H1 (cell line): ENCODE measurements at regions not wholly inside any gene's neighbourhood (a gene's known extent, or its start where the extent isn't known, plus 50 kb on each side); places are given as distances from the start of the nearest gene placed in this dataset.
A peak's percentile ranks its signal among the peaks of the same experiment; 100 is the strongest.

ENCODE experiments used
- CTCF ChIA-PET: fragments of 300-600 bp; sonication (Branson Sonifier 250); formaldehyde crosslinking; loops from one replicate; lab custom pipeline; 2021; ENCODE audit not compliant: partially characterized antibody; lab: Charles Lee
- POLR2A ChIA-PET: fragments of 300-600 bp; sonication (Branson Sonifier 250); formaldehyde crosslinking; loops from one replicate; lab custom pipeline; 2021; ENCODE audit warnings: inconsistent platforms; ENCODE audit not compliant: partially characterized antibody; lab: Charles Lee
- DNase-seq, 2 experiments: peaks; one replicate each; pipeline versions ENCODE4 v3.0.0 to v3.0.0-alpha.2; 2010 to 2022; ENCODE audit warnings: low spot score in 2 of 2, low read depth in 1 of 2, mixed read lengths in 1 of 2
- FAIRE-seq: peaks from 2 replicates; lab custom pipeline; 2011; peaks lifted over from hg19 to GRCh38; lab: Jason Lieb, UNC
- H2AFZ ChIP-seq: 2 replicates; pipeline ENCODE4 v1.8.1; 2012; ENCODE audit warnings: low read length, inconsistent platforms
- H2AK5ac ChIP-seq: 2 replicates; pipeline ENCODE4 v1.6.1; 2013; ENCODE audit warnings: low read depth, low read length
- H2BK120ac ChIP-seq: replicated peaks from 2 replicates; pipeline ENCODE3; 2013; ENCODE audit warnings: low read depth, low read length, inconsistent platforms
- H2BK12ac ChIP-seq: 2 replicates; pipeline ENCODE4 v1.6.1; 2013; ENCODE audit warnings: low read depth, low read length
- H2BK15ac ChIP-seq: 2 replicates; pipeline ENCODE4 v1.6.1; 2013; ENCODE audit warnings: low read length
- H2BK20ac ChIP-seq: 2 replicates; pipeline ENCODE4 v1.6.1; 2013; ENCODE audit warnings: low read length
- H2BK5ac ChIP-seq: 2 replicates; pipeline ENCODE4 v1.6.1; 2013; ENCODE audit warnings: low read depth, low read length
- H3K14ac ChIP-seq: 2 replicates; pipeline ENCODE4 v1.6.1; 2013; ENCODE audit warnings: inconsistent platforms; ENCODE audit not compliant: insufficient read length
- H3K18ac ChIP-seq: 2 replicates; pipeline ENCODE4 v1.6.1; 2013; ENCODE audit warnings: low read length; ENCODE audit errors: extremely low read depth
- H3K23ac ChIP-seq: 2 replicates; pipeline ENCODE4 v1.6.1; 2013; ENCODE audit warnings: inconsistent platforms; ENCODE audit not compliant: insufficient read length
- H3K23me2 ChIP-seq: 2 replicates; pipeline ENCODE4 v1.6.1; 2013; ENCODE audit warnings: low read depth, low read length
- H3K27ac ChIP-seq: 2 replicates; pipeline ENCODE4 v1.6.1; 2011; ENCODE audit warnings: low read depth, low read length, inconsistent platforms
- H3K27me3 ChIP-seq, 4 experiments: replicated peaks in 1 of 4; 1 replicate in 1 of 4; 2 replicates in 3 of 4; pipeline versions ENCODE4 v1.6.1 to v1.8.1; 2011 to 2013; ENCODE audit warnings: low read length in 3 of 4, mild to moderate bottlenecking in 3 of 4, inconsistent platforms in 2 of 4, mixed read lengths in 2 of 4, moderate library complexity in 1 of 4; ENCODE audit not compliant: control insufficient read depth in 3 of 4, insufficient read depth in 3 of 4; ENCODE audit errors: extremely low read depth in 1 of 4
- H3K36me3 ChIP-seq, 4 experiments: 2 replicates each; pipeline versions ENCODE4 v1.6.1 to v1.8.1; 2011 to 2013; ENCODE audit warnings: mild to moderate bottlenecking in 4 of 4, low read length in 3 of 4, moderate library complexity in 2 of 4, control low read depth in 1 of 4, inconsistent platforms in 1 of 4; ENCODE audit not compliant: insufficient read depth in 4 of 4, control insufficient read depth in 2 of 4
- H3K4ac ChIP-seq: replicated peaks from 2 replicates; pipeline ENCODE3; 2013; ENCODE audit warnings: low read length, low read depth, mixed read lengths, inconsistent platforms; ENCODE audit not compliant: insufficient read length
- H3K4me1 ChIP-seq, 4 experiments: replicated peaks in 1 of 4; 1 replicate in 1 of 4; 2 replicates in 3 of 4; pipeline versions ENCODE4 v1.6.1 to v1.8.1; 2011 to 2013; ENCODE audit warnings: low read length in 3 of 4, inconsistent platforms in 2 of 4, mixed read lengths in 1 of 4; ENCODE audit not compliant: insufficient read depth in 4 of 4, control insufficient read depth in 3 of 4
- H3K4me2 ChIP-seq, 2 experiments: 2 replicates each; pipeline versions ENCODE4 v1.6.1 to v1.8.1; 2011 to 2013; ENCODE audit warnings: low read depth in 2 of 2, low read length in 2 of 2, control low read depth in 1 of 2, inconsistent platforms in 1 of 2, mild to moderate bottlenecking in 1 of 2; ENCODE audit not compliant: insufficient read depth in 1 of 2
- H3K4me3 ChIP-seq, 4 experiments: fragments of 200-600, 300-600 bp in 1 of 4; sonication (generic), shearing (Covaris generic), sonication (Bioruptor Twin) in 1 of 4; 2 replicates each; pipeline versions ENCODE4 v1.5.1 to v1.8.1; 2011 to 2016; ENCODE audit warnings: low read length in 4 of 4, low read depth in 3 of 4, control low read depth in 2 of 4, inconsistent platforms in 2 of 4, mild to moderate bottlenecking in 2 of 4, mixed read lengths in 1 of 4, moderate library complexity in 1 of 4; ENCODE audit not compliant: insufficient read depth in 2 of 4; ENCODE audit errors: extremely low read depth in 1 of 4
- H3K56ac ChIP-seq: replicated peaks from 2 replicates; pipeline ENCODE3; 2013; ENCODE audit warnings: low read depth, mild to moderate bottlenecking, mixed read lengths, low read length, inconsistent platforms; ENCODE audit not compliant: insufficient read length
- H3K79me1 ChIP-seq: 2 replicates; pipeline ENCODE4 v1.6.1; 2013; ENCODE audit warnings: low read depth, low read length, control low read depth
- H3K79me2 ChIP-seq, 2 experiments: 2 replicates each; pipeline versions ENCODE4 v1.6.1 to v1.8.1; 2012 to 2013; ENCODE audit warnings: low read length in 2 of 2, mild to moderate bottlenecking in 2 of 2, inconsistent platforms in 1 of 2; ENCODE audit not compliant: insufficient read depth in 2 of 2, control insufficient read depth in 1 of 2
- H3K9ac ChIP-seq, 4 experiments: replicated peaks in 1 of 4; 1 replicate in 1 of 4; 2 replicates in 3 of 4; pipeline versions ENCODE4 v1.6.1 to v1.8.1; 2011 to 2013; ENCODE audit warnings: low read depth in 3 of 4, low read length in 3 of 4, control low read depth in 2 of 4, mild to moderate bottlenecking in 2 of 4, moderate library complexity in 2 of 4, inconsistent platforms in 1 of 4; ENCODE audit errors: extremely low read depth in 1 of 4
- H3K9me3 ChIP-seq, 2 experiments: 2 replicates each; pipeline versions ENCODE4 v1.6.1 to v1.8.1; 2012 to 2013; ENCODE audit warnings: mild to moderate bottlenecking in 2 of 2, moderate library complexity in 2 of 2, control low read depth in 1 of 2, inconsistent platforms in 1 of 2, low read depth in 1 of 2, low read length in 1 of 2, mixed read lengths in 1 of 2; ENCODE audit not compliant: insufficient read depth in 2 of 2
- H4K20me1 ChIP-seq, 2 experiments: replicated peaks in 1 of 2; 2 replicates each; pipeline versions ENCODE3 to v1.8.1; 2011 to 2013; ENCODE audit warnings: inconsistent platforms in 2 of 2, low read length in 2 of 2, mild to moderate bottlenecking in 1 of 2; ENCODE audit not compliant: insufficient read depth in 2 of 2, control insufficient read depth in 1 of 2
- H4K5ac ChIP-seq: 2 replicates; pipeline ENCODE4 v1.6.1; 2013; ENCODE audit warnings: low read length, low read depth, mixed read lengths, inconsistent platforms; ENCODE audit not compliant: insufficient read length
- H4K8ac ChIP-seq: 2 replicates; pipeline ENCODE4 v1.8.0; 2013; ENCODE audit warnings: mild to moderate bottlenecking, moderate library complexity, low read length, inconsistent platforms; ENCODE audit not compliant: insufficient read depth; ENCODE audit errors: extremely low read depth
- H4K91ac ChIP-seq: replicated peaks from 2 replicates; pipeline ENCODE3; 2013; ENCODE audit warnings: low read length, mixed read lengths, inconsistent platforms; ENCODE audit not compliant: insufficient read length
- ASH2L ChIP-seq: fragments of 200-600, 300-600 bp; sonication (generic); IDR thresholded peaks from one replicate; pipeline ENCODE4 v1.7.1; 2017; ENCODE audit warnings: low read length
- BCL11A ChIP-seq, 2 experiments: IDR thresholded peaks; one replicate each; pipeline ENCODE4 v1.6.1; 2011; ENCODE audit warnings: low read depth in 2 of 2, low read length in 2 of 2, mild to moderate bottlenecking in 2 of 2
- CREB1 ChIP-seq: IDR thresholded peaks from 2 replicates; pipeline ENCODE4 v1.6.1; 2012; ENCODE audit warnings: inconsistent platforms
- CTBP2 ChIP-seq: IDR thresholded peaks from 2 replicates; pipeline ENCODE4 v1.7.0; 2011; ENCODE audit warnings: borderline replicate concordance, mild to moderate bottlenecking, moderate library complexity, mixed read lengths, low read length; ENCODE audit not compliant: insufficient read depth, insufficient read length
- CTCF ChIP-seq, 3 experiments: IDR thresholded peaks; 1 replicate in 2 of 3; 2 replicates in 1 of 3; pipeline versions ENCODE4 v1.5.1 to v1.6.1; 2011; ENCODE audit warnings: low read length in 3 of 3, mild to moderate bottlenecking in 3 of 3, inconsistent platforms in 2 of 3, low read depth in 1 of 3, moderate library complexity in 1 of 3; ENCODE audit not compliant: insufficient read depth in 1 of 3; ENCODE audit errors: control extremely low read depth in 1 of 3
- E2F6 ChIP-seq: IDR thresholded peaks from 2 replicates; pipeline ENCODE4 v1.6.1; 2012; ENCODE audit warnings: inconsistent platforms
- JUN ChIP-seq: IDR thresholded peaks from 2 replicates; pipeline ENCODE4 v1.6.1; 2011; ENCODE audit warnings: low read depth, mild to moderate bottlenecking, improper control_type of control experiment, low read length
- NANOG ChIP-seq: IDR thresholded peaks from 2 replicates; pipeline ENCODE4 v1.6.1; 2011; ENCODE audit warnings: low read length, low read depth, mild to moderate bottlenecking, inconsistent platforms; ENCODE audit not compliant: insufficient read depth, poor library complexity, severe bottlenecking
- SP4 ChIP-seq: IDR thresholded peaks from 2 replicates; pipeline ENCODE4 v1.6.1; 2012; ENCODE audit warnings: low read length, inconsistent platforms
- ZNF274 ChIP-seq: IDR thresholded peaks from 2 replicates; pipeline ENCODE4 v1.7.0; 2012; ENCODE audit warnings: low read length, borderline replicate concordance; ENCODE audit errors: extremely low read depth
- WGBS, 2 experiments: shearing (Covaris generic) in 1 of 2; methylation state at CpG; one replicate each; pipeline versions ENCODE4 v1.1.6 to v1.1.7; 2013 to 2015; ENCODE audit warnings: low lambda C conversion rate in 2 of 2, mixed read lengths in 2 of 2, inconsistent platforms in 1 of 2, low coverage in 1 of 2, missing lambda C conversion rate in 1 of 2; ENCODE audit not compliant: insufficient replicate concordance in 2 of 2, insufficient coverage in 1 of 2, insufficient read length in 1 of 2; ENCODE audit errors: extremely low coverage in 1 of 2, missing lambda C conversion rate in 1 of 2; 5-methylcytosine and 5-hydroxymethylcytosine counted together

GRCh38 chr16:64297863-64298600 is 823.8 kb downstream of the CDH11 start:
- 89% methylated on average over 10 of the region's 10 CpGs; no CpG with 5 or more reads in 1 of the 2 experiments for WGBS, 2 experiments
- no peak for TF ChIP-seq NANOG
- TF ChIP-seq ASH2L: no peak
- TF ChIP-seq CTCF (IDR thresholded peaks at IDR 0.05; ENCODE audit: control extremely low read depth in 1 of 3, insufficient read depth in 1 of 3, low read depth in 1 of 3, low read length in 3 of 3): no peak
- TF ChIP-seq JUN: no peak
- no peak for TF ChIP-seq CTBP2
- no peak for TF ChIP-seq SP4
- TF ChIP-seq BCL11A (IDR thresholded peaks at IDR 0.05; ENCODE audit: low read depth in 2 of 2, low read length in 2 of 2): no peak
- no peak for TF ChIP-seq E2F6
- TF ChIP-seq CREB1: no peak
- no peak for TF ChIP-seq ZNF274

More at GRCh38 chr16:64297863-64298600, 823.8 kb downstream of the CDH11 start:
- Histone ChIP-seq H3K4me3 (no peak overlapping the region), H3K23me2 (no peaks in the 10 kb centered on the region), H3K27me3 (no peaks in the 10 kb centered on the region), H4K20me1 (no peaks in the 10 kb centered on the region), H3K36me3 (no peaks in the 10 kb centered on the region), H3K18ac (no peak overlapping the region), H3K4me2 (no peak overlapping the region), H3K4ac (no peak overlapping the region), H3K79me2 (no peaks in the 10 kb centered on the region), H3K79me1 (no peaks in the 10 kb centered on the region), H2BK15ac (no peak overlapping the region), H2AK5ac (no peak overlapping the region), H4K8ac (no peak overlapping the region), H3K9me3 (no peaks in the 10 kb centered on the region), H2BK20ac (no peak overlapping the region), H3K23ac (no peak overlapping the region), H4K5ac (no peak overlapping the region), H2AFZ (peak overlapping the region; percentile 32; the same call in 1 of the 2 replicates), H2BK120ac (no peak overlapping the region), H3K27ac (no peak overlapping the region), H4K91ac (no peak overlapping the region), H2BK12ac (no peak overlapping the region), H3K56ac (no peak overlapping the region), H2BK5ac (no peak overlapping the region), H3K14ac (no peak overlapping the region), H3K9ac (no peak overlapping the region), H3K4me1 (no peaks in the 10 kb centered on the region)
- DNase-seq (no peak), FAIRE-seq (no peak)
- ChIA-PET POLR2A (interaction anchor here (0.6 kb wide), 1 partner anchor 1289 kb away, joined by 4 read pairs; no protein-coding TSS in a partner anchor), CTCF (interaction anchor here (1.1 kb wide), 1 partner anchor 644 kb away, joined by 3 read pairs; no protein-coding TSS in a partner anchor)
